SK-N-MC (cell line): ENCODE measurements at regions not wholly inside any gene's neighbourhood (a gene's known extent, or its start where the extent isn't known, plus 50 kb on each side); places are given as distances from the start of the nearest gene placed in this dataset.

Experiments
- EZH2 ChIP-seq: fragments of 200-600 bp; sonication (generic); IDR thresholded peaks from one replicate; pipeline ENCODE4 v1.6.1; 2017; ENCODE audit warnings: antibody characterized with exemption
- FOXP2 ChIP-seq: optimal IDR thresholded peaks from 2 replicates; pipeline ENCODE3; 2011; ENCODE audit warnings: mild to moderate bottlenecking, moderate library complexity; ENCODE audit not compliant: insufficient read depth; ENCODE audit errors: extremely low read length, control extremely low read depth
- POLR2AphosphoS5 ChIP-seq: IDR thresholded peaks from 2 replicates; pipeline ENCODE4 v1.6.1; 2012; ENCODE audit warnings: mild to moderate bottlenecking, low read depth, low read length, borderline replicate concordance

DNA sequence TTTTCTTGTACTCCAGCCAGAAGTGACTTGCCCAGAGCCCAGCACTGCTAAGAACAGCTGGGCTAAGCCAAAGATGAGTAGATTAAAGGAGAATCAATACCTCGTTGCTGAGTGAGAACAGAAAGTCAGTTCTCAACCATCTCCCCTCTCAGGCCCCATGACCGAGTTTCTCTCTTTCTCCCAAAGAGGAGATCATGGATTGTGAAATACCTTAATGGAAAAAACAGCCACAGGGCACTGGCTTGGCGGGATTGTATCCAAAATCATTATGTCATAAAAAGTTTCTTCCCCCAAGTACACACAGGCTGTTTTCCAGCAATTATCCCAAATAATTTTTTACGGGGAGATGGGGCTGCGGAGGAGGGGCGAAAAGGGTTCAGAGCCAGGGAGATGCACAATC lies 111.8 kb upstream of the TMEM45B start:
- no peak for TF ChIP-seq POLR2AphosphoS5
- TF ChIP-seq EZH2: no peak
- TF ChIP-seq FOXP2: no peak
